ENCODE measurements at regions not wholly inside any gene's neighbourhood (a gene's known extent, or its start where the extent isn't known, plus 50 kb on each side); places are given as distances from the start of the nearest gene placed in this dataset.

- Mint-ChIP-seq H3K27ac (ENCODE audit: unreplicated experiment) (no peak overlapping the region), H3K36me3 (ENCODE audit: unreplicated experiment) (peaks cover 6% of the 10 kb centered on the region), H3K4me1 (ENCODE audit: low read depth, unreplicated experiment) (no peaks in the 10 kb centered on the region), H3K27me3 (ENCODE audit: unreplicated experiment) (no peaks in the 10 kb centered on the region), H3K4me3 (ENCODE audit: unreplicated experiment) (no peak overlapping the region), H3K9me3 (ENCODE audit: unreplicated experiment) (peaks cover 2% of the 10 kb centered on the region)
- TF ChIP-seq, protein P1, sequence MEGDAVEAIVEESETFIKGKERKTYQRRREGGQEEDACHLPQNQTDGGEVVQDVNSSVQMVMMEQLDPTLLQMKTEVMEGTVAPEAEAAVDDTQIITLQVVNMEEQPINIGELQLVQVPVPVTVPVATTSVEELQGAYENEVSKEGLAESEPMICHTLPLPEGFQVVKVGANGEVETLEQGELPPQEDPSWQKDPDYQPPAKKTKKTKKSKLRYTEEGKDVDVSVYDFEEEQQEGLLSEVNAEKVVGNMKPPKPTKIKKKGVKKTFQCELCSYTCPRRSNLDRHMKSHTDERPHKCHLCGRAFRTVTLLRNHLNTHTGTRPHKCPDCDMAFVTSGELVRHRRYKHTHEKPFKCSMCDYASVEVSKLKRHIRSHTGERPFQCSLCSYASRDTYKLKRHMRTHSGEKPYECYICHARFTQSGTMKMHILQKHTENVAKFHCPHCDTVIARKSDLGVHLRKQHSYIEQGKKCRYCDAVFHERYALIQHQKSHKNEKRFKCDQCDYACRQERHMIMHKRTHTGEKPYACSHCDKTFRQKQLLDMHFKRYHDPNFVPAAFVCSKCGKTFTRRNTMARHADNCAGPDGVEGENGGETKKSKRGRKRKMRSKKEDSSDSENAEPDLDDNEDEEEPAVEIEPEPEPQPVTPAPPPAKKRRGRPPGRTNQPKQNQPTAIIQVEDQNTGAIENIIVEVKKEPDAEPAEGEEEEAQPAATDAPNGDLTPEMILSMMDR (IDR thresholded peaks at IDR 0.05; ENCODE audit: partially characterized antibody, unreplicated experiment) = no peak
- no peak for DNase-seq
Measured at GRCh38 chr13:61170856-61171255, 244.8 kb downstream of the PCDH20 start.

DNA sequence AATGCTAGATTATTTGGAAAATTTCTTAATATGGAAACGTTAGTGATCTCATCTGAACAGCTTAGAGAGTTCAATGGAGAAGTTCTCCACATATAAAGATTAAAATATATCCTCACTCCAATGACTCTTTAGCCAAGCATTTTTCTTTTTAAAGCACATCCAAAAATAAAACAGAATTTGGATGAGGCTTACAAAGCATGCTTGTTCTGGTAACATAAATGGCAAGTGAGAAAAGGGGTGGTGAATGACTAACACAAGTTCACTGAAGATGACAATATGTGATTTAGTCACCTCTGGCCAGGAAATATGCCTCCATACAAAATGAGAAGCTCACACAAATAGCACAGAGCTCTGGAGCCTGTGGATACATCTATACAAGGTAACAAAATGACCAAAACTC lies 253.0 kb downstream of the PCDH20 start:
- Mint-ChIP-seq H3K36me3 (ENCODE audit: unreplicated experiment) (no peaks in the 10 kb centered on the region), H3K27me3 (ENCODE audit: unreplicated experiment) (no peaks in the 10 kb centered on the region), H3K27ac (ENCODE audit: unreplicated experiment) (no peak overlapping the region), H3K4me1 (ENCODE audit: low read depth, unreplicated experiment) (no peaks in the 10 kb centered on the region), H3K9me3 (ENCODE audit: unreplicated experiment) (no peaks in the 10 kb centered on the region), H3K4me3 (ENCODE audit: unreplicated experiment) (no peak overlapping the region)
- DNase-seq = no peak
- TF ChIP-seq, protein P1 (IDR thresholded peaks at IDR 0.05; ENCODE audit: partially characterized antibody, unreplicated experiment) = no peak

- TF ChIP-seq, protein P1 (IDR thresholded peaks at IDR 0.05; ENCODE audit: partially characterized antibody, unreplicated experiment) = no peak
- Mint-ChIP-seq H3K27me3 (ENCODE audit: unreplicated experiment) (no peaks in the 10 kb centered on the region), H3K4me1 (ENCODE audit: low read depth, unreplicated experiment) (no peaks in the 10 kb centered on the region), H3K27ac (ENCODE audit: unreplicated experiment) (no peak overlapping the region), H3K4me3 (ENCODE audit: unreplicated experiment) (no peak overlapping the region), H3K9me3 (ENCODE audit: unreplicated experiment) (no peaks in the 10 kb centered on the region), H3K36me3 (ENCODE audit: unreplicated experiment) (no peaks in the 10 kb centered on the region)
- no peak for DNase-seq
Measured at GRCh38 chr13:61162106-61162505, 253.5 kb downstream of the PCDH20 start.

DNA sequence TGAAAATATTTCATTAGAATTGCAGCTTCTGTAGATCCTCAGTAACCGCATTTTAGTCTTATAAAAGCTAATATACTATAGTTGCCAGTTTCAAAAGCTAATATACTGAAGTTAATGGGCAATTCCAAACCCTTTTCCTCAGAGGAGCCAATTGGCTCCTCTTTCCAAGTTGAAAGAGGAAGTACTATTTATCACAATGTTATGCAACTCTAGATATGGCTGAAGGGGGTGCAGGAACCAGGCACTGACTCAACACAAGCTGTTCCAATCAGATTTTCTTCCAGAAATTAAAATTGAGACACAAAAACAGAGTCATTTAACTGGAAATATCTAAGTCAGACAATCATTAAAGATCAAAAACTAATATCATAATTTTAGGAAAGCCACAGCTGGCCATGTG lies 258.9 kb downstream of the PCDH20 start:
- H3K27me3 Mint-ChIP-seq (ENCODE audit: unreplicated experiment) = no peaks in the 10 kb centered on the region
- H3K36me3 Mint-ChIP-seq (ENCODE audit: unreplicated experiment) = no peaks in the 10 kb centered on the region
- no peak overlapping the region for H3K4me3 Mint-ChIP-seq (ENCODE audit: unreplicated experiment)
- DNase-seq = no peak
- no peaks in the 10 kb centered on the region for H3K9me3 Mint-ChIP-seq (ENCODE audit: unreplicated experiment)
- no peak overlapping the region for H3K27ac Mint-ChIP-seq (ENCODE audit: unreplicated experiment)
- TF ChIP-seq, protein P1 (IDR thresholded peaks at IDR 0.05; ENCODE audit: partially characterized antibody, unreplicated experiment) = no peak
- no peaks in the 10 kb centered on the region for H3K4me1 Mint-ChIP-seq (ENCODE audit: low read depth, unreplicated experiment)

- Mint-ChIP-seq H3K27me3 (ENCODE audit: unreplicated experiment) (no peaks in the 10 kb centered on the region), H3K4me1 (ENCODE audit: low read depth, unreplicated experiment) (no peaks in the 10 kb centered on the region), H3K27ac (ENCODE audit: unreplicated experiment) (no peak overlapping the region), H3K9me3 (ENCODE audit: unreplicated experiment) (no peaks in the 10 kb centered on the region), H3K4me3 (ENCODE audit: unreplicated experiment) (no peak overlapping the region), H3K36me3 (ENCODE audit: unreplicated experiment) (no peaks in the 10 kb centered on the region)
- TF ChIP-seq, protein P1 (IDR thresholded peaks at IDR 0.05; ENCODE audit: partially characterized antibody, unreplicated experiment) = no peak
- no peak for DNase-seq
Measured at GRCh38 chr13:61151062-61151461, 264.6 kb downstream of the PCDH20 start.
